ENCODE measurements at regions not wholly inside any gene's neighbourhood (a gene's known extent, or its start where the extent isn't known, plus 50 kb on each side); places are given as distances from the start of the nearest gene placed in this dataset.

DNA sequence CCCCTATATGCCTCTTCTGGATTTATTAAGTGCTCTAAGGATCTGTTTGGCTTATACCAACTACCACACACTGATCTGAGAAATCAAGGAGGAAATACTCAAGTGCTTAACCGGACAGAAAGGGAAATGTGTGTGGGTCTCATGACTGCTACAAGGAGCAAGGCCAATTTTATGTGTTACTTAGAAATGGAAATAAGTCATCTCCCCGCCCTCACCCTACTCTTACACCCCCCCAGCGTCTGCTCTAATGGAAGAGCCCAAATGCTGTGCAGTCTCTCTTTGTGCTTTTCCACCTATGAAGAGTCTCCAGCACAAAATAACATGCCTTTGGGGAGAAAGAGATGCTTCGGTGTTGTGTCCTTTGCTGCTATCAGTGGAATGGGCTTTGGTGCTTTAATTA lies 428.8 kb upstream of the ARID1B start:
- no peak for DNase-seq (ENCODE audit: low read depth in 6 of 9, low spot score in 9 of 9)
- H3K4me1 ChIP-seq (ENCODE audit: control insufficient read depth in 2 of 2, insufficient read depth in 2 of 2, low read length in 2 of 2), result no peaks in the 10 kb centered on the region
- WGBS, result 80% methylated on average over 4 of the region's 4 CpGs
- H3K4me3 ChIP-seq (ENCODE audit: low read length in 2 of 2), result no peak overlapping the region
- no peaks in the 10 kb centered on the region for H3K36me3 ChIP-seq (ENCODE audit: control insufficient read depth in 2 of 2, insufficient read depth in 2 of 2, low read length in 1 of 2)
- no peaks in the 10 kb centered on the region for H3K9me3 ChIP-seq (ENCODE audit: control insufficient read depth in 2 of 2, insufficient read depth in 1 of 2, low read length in 1 of 2)
- H3K27ac ChIP-seq (ENCODE audit: low read depth in 1 of 2, low read length in 1 of 2), result no peak overlapping the region
- no peaks in the 10 kb centered on the region for H3K27me3 ChIP-seq (ENCODE audit: control insufficient read depth in 2 of 2, insufficient read depth in 1 of 2, low read length in 1 of 2)

- H3K4me3 ChIP-seq (ENCODE audit: low read length in 2 of 2), result no peak overlapping the region
- no peak overlapping the region for H3K27ac ChIP-seq (ENCODE audit: low read depth in 1 of 2, low read length in 1 of 2)
- no peaks in the 10 kb centered on the region for H3K9me3 ChIP-seq (ENCODE audit: control insufficient read depth in 2 of 2, insufficient read depth in 1 of 2, low read length in 1 of 2)
- WGBS, result 72% methylated on average over 6 of the region's 6 CpGs
- DNase-seq (ENCODE audit: low read depth in 6 of 9, low spot score in 9 of 9), result no peak
- H3K36me3 ChIP-seq (ENCODE audit: control insufficient read depth in 2 of 2, insufficient read depth in 2 of 2, low read length in 1 of 2), result no peaks in the 10 kb centered on the region
- no peaks in the 10 kb centered on the region for H3K27me3 ChIP-seq (ENCODE audit: control insufficient read depth in 2 of 2, insufficient read depth in 1 of 2, low read length in 1 of 2)
- no peaks in the 10 kb centered on the region for H3K4me1 ChIP-seq (ENCODE audit: control insufficient read depth in 2 of 2, insufficient read depth in 2 of 2, low read length in 2 of 2)
Measured at GRCh38 chr6:156347656-156348055, 429.5 kb upstream of the ARID1B start.

- Histone ChIP-seq H3K9me3 (ENCODE audit: control insufficient read depth in 2 of 2, insufficient read depth in 1 of 2, low read length in 1 of 2) (no peaks in the 10 kb centered on the region), H3K27ac (ENCODE audit: low read depth in 1 of 2, low read length in 1 of 2) (no peak overlapping the region), H3K27me3 (ENCODE audit: control insufficient read depth in 2 of 2, insufficient read depth in 1 of 2, low read length in 1 of 2) (no peaks in the 10 kb centered on the region), H3K4me1 (ENCODE audit: control insufficient read depth in 2 of 2, insufficient read depth in 2 of 2, low read length in 2 of 2) (no peaks in the 10 kb centered on the region), H3K4me3 (ENCODE audit: low read length in 2 of 2) (no peak overlapping the region), H3K36me3 (ENCODE audit: control insufficient read depth in 2 of 2, insufficient read depth in 2 of 2, low read length in 1 of 2) (no peaks in the 10 kb centered on the region)
- WGBS, result 81% methylated on average over 7 of the region's 7 CpGs
- DNase-seq (ENCODE audit: low read depth in 6 of 9, low spot score in 9 of 9), result no peak
Measured at GRCh38 chr6:156347246-156347645, 429.9 kb upstream of the ARID1B start.

GRCh38 chr6:156345700-156346099 lies 431.5 kb upstream of the ARID1B start:
- H3K27ac ChIP-seq (ENCODE audit: low read depth in 1 of 2, low read length in 1 of 2), result no peak overlapping the region
- H3K4me3 ChIP-seq (ENCODE audit: low read length in 2 of 2), result no peak overlapping the region
- no peaks in the 10 kb centered on the region for H3K4me1 ChIP-seq (ENCODE audit: control insufficient read depth in 2 of 2, insufficient read depth in 2 of 2, low read length in 2 of 2)
- 82% methylated on average over 7 of the region's 7 CpGs for WGBS
- no peaks in the 10 kb centered on the region for H3K9me3 ChIP-seq (ENCODE audit: control insufficient read depth in 2 of 2, insufficient read depth in 1 of 2, low read length in 1 of 2)
- no peaks in the 10 kb centered on the region for H3K27me3 ChIP-seq (ENCODE audit: control insufficient read depth in 2 of 2, insufficient read depth in 1 of 2, low read length in 1 of 2)
- H3K36me3 ChIP-seq (ENCODE audit: control insufficient read depth in 2 of 2, insufficient read depth in 2 of 2, low read length in 1 of 2), result no peaks in the 10 kb centered on the region
- peak in 4 of 9 donors; percentile 1 to 16 (median 5) for DNase-seq (ENCODE audit: low read depth in 6 of 9, low spot score in 9 of 9)

GRCh38 chr6:156344491-156344890 lies 432.7 kb upstream of the ARID1B start:
- 90% methylated on average over 2 of the region's 2 CpGs for WGBS

GRCh38 chr6:156337801-156338200 lies 439.4 kb upstream of the ARID1B start:
- no peaks in the 10 kb centered on the region for H3K4me1 ChIP-seq (ENCODE audit: control insufficient read depth in 2 of 2, insufficient read depth in 2 of 2, low read length in 2 of 2)
- no peak for DNase-seq (ENCODE audit: low read depth in 6 of 9, low spot score in 9 of 9)
- 72% methylated on average over 4 of the region's 4 CpGs for WGBS
- H3K9me3 ChIP-seq (ENCODE audit: control insufficient read depth in 2 of 2, insufficient read depth in 1 of 2, low read length in 1 of 2), result no peaks in the 10 kb centered on the region
- no peak overlapping the region for H3K4me3 ChIP-seq (ENCODE audit: low read length in 2 of 2)
- H3K27ac ChIP-seq (ENCODE audit: low read depth in 1 of 2, low read length in 1 of 2), result no peak overlapping the region
- no peaks in the 10 kb centered on the region for H3K36me3 ChIP-seq (ENCODE audit: control insufficient read depth in 2 of 2, insufficient read depth in 2 of 2, low read length in 1 of 2)
- H3K27me3 ChIP-seq (ENCODE audit: control insufficient read depth in 2 of 2, insufficient read depth in 1 of 2, low read length in 1 of 2), result no peaks in the 10 kb centered on the region

More at GRCh38 chr6:156344491-156344890, 432.7 kb upstream of the ARID1B start:
- Histone ChIP-seq H3K4me3 (ENCODE audit: low read length in 2 of 2) (no peak overlapping the region), H3K27me3 (ENCODE audit: control insufficient read depth in 2 of 2, insufficient read depth in 1 of 2, low read length in 1 of 2) (no peaks in the 10 kb centered on the region), H3K4me1 (ENCODE audit: control insufficient read depth in 2 of 2, insufficient read depth in 2 of 2, low read length in 2 of 2) (no peaks in the 10 kb centered on the region), H3K9me3 (ENCODE audit: control insufficient read depth in 2 of 2, insufficient read depth in 1 of 2, low read length in 1 of 2) (no peaks in the 10 kb centered on the region), H3K36me3 (ENCODE audit: control insufficient read depth in 2 of 2, insufficient read depth in 2 of 2, low read length in 1 of 2) (no peaks in the 10 kb centered on the region), H3K27ac (ENCODE audit: low read depth in 1 of 2, low read length in 1 of 2) (no peak overlapping the region)
- no peak for DNase-seq (ENCODE audit: low read depth in 6 of 9, low spot score in 9 of 9)

DNA sequence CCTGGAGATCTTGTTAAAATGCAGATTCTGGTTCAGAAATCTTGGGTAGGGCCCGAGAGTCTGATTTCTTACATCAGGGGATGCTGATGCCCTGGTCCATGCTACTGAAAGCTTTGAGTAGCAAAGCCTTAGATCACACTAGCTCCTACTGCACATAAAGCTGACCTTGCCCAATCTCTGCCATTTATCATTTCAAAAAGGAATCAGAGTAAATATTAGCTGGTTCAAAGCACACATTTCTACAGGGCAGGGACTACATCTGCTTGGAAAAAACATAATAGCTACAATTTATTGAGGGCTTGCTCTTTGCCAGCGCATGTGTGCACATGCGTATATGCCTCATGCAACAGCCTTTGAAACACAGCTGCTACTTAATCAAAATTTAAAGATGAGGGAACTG lies 440.4 kb upstream of the ARID1B start:
- no peak overlapping the region for H3K4me3 ChIP-seq (ENCODE audit: low read length in 2 of 2)
- H3K9me3 ChIP-seq (ENCODE audit: control insufficient read depth in 2 of 2, insufficient read depth in 1 of 2, low read length in 1 of 2), result peaks cover 0 to 5% of the 10 kb centered on the region in 2 donors
- 96% methylated on average over 3 of the region's 3 CpGs for WGBS
- H3K27me3 ChIP-seq (ENCODE audit: control insufficient read depth in 2 of 2, insufficient read depth in 1 of 2, low read length in 1 of 2), result no peaks in the 10 kb centered on the region
- H3K36me3 ChIP-seq (ENCODE audit: control insufficient read depth in 2 of 2, insufficient read depth in 2 of 2, low read length in 1 of 2), result no peaks in the 10 kb centered on the region
- H3K27ac ChIP-seq (ENCODE audit: low read depth in 1 of 2, low read length in 1 of 2), result no peak overlapping the region
- no peaks in the 10 kb centered on the region for H3K4me1 ChIP-seq (ENCODE audit: control insufficient read depth in 2 of 2, insufficient read depth in 2 of 2, low read length in 2 of 2)
- DNase-seq (ENCODE audit: low read depth in 6 of 9, low spot score in 9 of 9), result no peak

GRCh38 chr6:156336089-156336488 lies 441.1 kb upstream of the ARID1B start:
- no peak overlapping the region for H3K4me3 ChIP-seq (ENCODE audit: low read length in 2 of 2)
- no peaks in the 10 kb centered on the region for H3K36me3 ChIP-seq (ENCODE audit: control insufficient read depth in 2 of 2, insufficient read depth in 2 of 2, low read length in 1 of 2)
- peaks cover 0 to 5% of the 10 kb centered on the region in 2 donors for H3K9me3 ChIP-seq (ENCODE audit: control insufficient read depth in 2 of 2, insufficient read depth in 1 of 2, low read length in 1 of 2)
- H3K27me3 ChIP-seq (ENCODE audit: control insufficient read depth in 2 of 2, insufficient read depth in 1 of 2, low read length in 1 of 2), result no peaks in the 10 kb centered on the region
- H3K27ac ChIP-seq (ENCODE audit: low read depth in 1 of 2, low read length in 1 of 2), result no peak overlapping the region
- WGBS, result 91% methylated on average over 5 of the region's 5 CpGs
- H3K4me1 ChIP-seq (ENCODE audit: control insufficient read depth in 2 of 2, insufficient read depth in 2 of 2, low read length in 2 of 2), result no peaks in the 10 kb centered on the region
- no peak for DNase-seq (ENCODE audit: low read depth in 6 of 9, low spot score in 9 of 9)

DNA sequence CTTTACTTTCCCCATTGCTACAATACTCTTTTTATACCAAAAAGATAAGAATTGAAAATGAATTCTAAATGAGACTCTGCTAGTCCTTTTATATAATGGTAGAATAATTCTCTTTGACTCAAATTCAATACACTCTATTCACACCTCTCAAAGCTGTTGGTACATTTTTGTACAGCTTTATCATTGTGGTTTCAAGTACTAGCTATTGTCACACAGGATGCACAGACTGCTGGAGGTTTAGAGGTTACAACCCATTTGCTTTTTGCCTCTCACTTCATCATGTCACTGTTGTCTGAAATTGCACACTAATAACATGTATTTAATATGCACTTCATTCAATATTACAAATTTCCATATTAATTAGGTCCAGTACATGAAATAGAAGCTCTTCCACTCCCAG lies 442.2 kb upstream of the ARID1B start:
- Histone ChIP-seq H3K27ac (ENCODE audit: low read depth in 1 of 2, low read length in 1 of 2) (no peak overlapping the region), H3K4me1 (ENCODE audit: control insufficient read depth in 2 of 2, insufficient read depth in 2 of 2, low read length in 2 of 2) (no peaks in the 10 kb centered on the region), H3K36me3 (ENCODE audit: control insufficient read depth in 2 of 2, insufficient read depth in 2 of 2, low read length in 1 of 2) (no peaks in the 10 kb centered on the region), H3K9me3 (ENCODE audit: control insufficient read depth in 2 of 2, insufficient read depth in 1 of 2, low read length in 1 of 2) (peaks cover 0 to 5% of the 10 kb centered on the region in 2 donors), H3K27me3 (ENCODE audit: control insufficient read depth in 2 of 2, insufficient read depth in 1 of 2, low read length in 1 of 2) (no peaks in the 10 kb centered on the region), H3K4me3 (ENCODE audit: low read length in 2 of 2) (no peak overlapping the region)
- DNase-seq (ENCODE audit: low read depth in 6 of 9, low spot score in 9 of 9), result peak in 1 of 9 donors; percentile 9

- Histone ChIP-seq H3K27ac (ENCODE audit: low read depth in 1 of 2, low read length in 1 of 2) (no peak overlapping the region), H3K36me3 (ENCODE audit: control insufficient read depth in 2 of 2, insufficient read depth in 2 of 2, low read length in 1 of 2) (no peaks in the 10 kb centered on the region), H3K4me3 (ENCODE audit: low read length in 2 of 2) (no peak overlapping the region), H3K27me3 (ENCODE audit: control insufficient read depth in 2 of 2, insufficient read depth in 1 of 2, low read length in 1 of 2) (no peaks in the 10 kb centered on the region), H3K4me1 (ENCODE audit: control insufficient read depth in 2 of 2, insufficient read depth in 2 of 2, low read length in 2 of 2) (no peaks in the 10 kb centered on the region), H3K9me3 (ENCODE audit: control insufficient read depth in 2 of 2, insufficient read depth in 1 of 2, low read length in 1 of 2) (no peaks in the 10 kb centered on the region)
- 92% methylated on average over 2 of the region's 2 CpGs for WGBS
- no peak for DNase-seq (ENCODE audit: low read depth in 6 of 9, low spot score in 9 of 9)
Measured at GRCh38 chr6:156319707-156320106, 457.5 kb upstream of the ARID1B start.
